ENCODE measurements at regions not wholly inside any gene's neighbourhood (a gene's known extent, or its start where the extent isn't known, plus 50 kb on each side); places are given as distances from the start of the nearest gene placed in this dataset.

DNA sequence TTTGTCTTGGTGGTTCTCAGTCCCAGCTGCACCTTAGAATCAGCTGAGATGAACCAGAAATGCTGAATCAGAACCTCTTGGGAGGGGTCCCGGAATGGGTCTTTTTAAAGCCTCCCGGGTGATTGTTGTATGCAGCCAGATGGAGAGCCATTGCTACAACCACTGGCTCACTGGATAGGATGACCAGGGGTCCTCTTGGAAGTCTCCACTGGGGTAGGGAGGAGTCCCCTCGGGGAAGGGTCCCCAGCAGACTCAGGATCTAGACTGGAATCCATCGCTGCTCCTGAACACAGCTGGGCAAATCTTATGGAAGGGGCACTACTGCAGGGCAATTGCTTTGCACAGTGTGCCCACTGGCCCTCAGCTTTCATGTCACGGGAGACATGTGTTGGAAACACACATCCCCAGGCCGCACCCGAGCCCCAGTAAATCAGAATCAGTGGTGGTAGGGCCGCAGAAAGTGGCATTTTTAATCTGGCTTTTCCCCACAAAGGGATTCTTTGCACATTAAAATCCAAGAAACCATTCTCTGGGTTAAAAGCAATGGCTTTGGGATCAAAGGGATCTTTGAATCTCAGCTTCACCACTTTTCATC lies 117.3 kb downstream of the IRX5 start:
- Mint-ChIP-seq H3K36me3 (ENCODE audit: low read depth) (no peaks in the 10 kb centered on the region), H3K4me1 (no peaks in the 10 kb centered on the region), H3K27me3 (ENCODE audit: insufficient read depth, low read depth, poor library complexity) (peaks cover 4% of the 10 kb centered on the region), H3K4me3 (no peak overlapping the region), H3K9me3 (no peaks in the 10 kb centered on the region; the same call in 2 of the 3 replicates), H3K27ac (no peak overlapping the region; the same call in 1 of the 2 replicates)
- Histone ChIP-seq H4K20me1 (replicated peaks; ENCODE audit: insufficient read depth) (no peaks in the 10 kb centered on the region), H3K36me3 (ENCODE audit: insufficient read depth) (no peaks in the 10 kb centered on the region), H3K4me1 (ENCODE audit: insufficient read depth) (no peaks in the 10 kb centered on the region), H3K79me2 (replicated peaks; ENCODE audit: insufficient read depth) (no peaks in the 10 kb centered on the region), H3F3A (replicated peaks; ENCODE audit: low read depth) (no peaks in the 10 kb centered on the region), H3K27ac (ENCODE audit: low read depth) (no peak overlapping the region), H3K27me3 (ENCODE audit: insufficient read depth) (no peaks in the 10 kb centered on the region), H3K9me2 (ENCODE audit: insufficient read depth) (no peaks in the 10 kb centered on the region), H3K4me2 (no peak overlapping the region), H2AFZ (no peak overlapping the region), H3K4me3 (no peak overlapping the region)
- no peak for TF ChIP-seq STAT1 (IDR thresholded peaks at IDR 0.05; ENCODE audit: unreplicated experiment)
- ATAC-seq (no peak), DNase-seq (ENCODE audit: low spot score) (no peak)

DNA sequence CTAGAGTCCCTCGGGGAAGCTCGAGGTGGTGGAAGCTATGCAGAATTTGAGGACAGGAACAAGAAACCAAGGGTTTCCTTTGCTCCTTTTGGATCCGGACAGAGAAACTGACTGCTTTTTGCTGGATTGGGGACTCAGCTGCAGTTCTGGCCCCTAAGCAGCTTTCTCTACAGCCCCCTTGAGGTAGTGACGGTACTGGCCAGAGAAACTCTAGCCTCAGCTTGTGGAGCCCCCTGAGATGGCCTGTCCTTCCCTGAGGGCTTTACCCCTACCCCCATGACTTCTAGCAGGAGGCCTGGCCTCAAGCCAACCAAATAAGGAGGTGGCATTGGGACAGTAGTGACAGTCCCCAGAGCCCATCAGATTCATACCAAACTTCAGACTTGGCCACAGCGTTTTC lies 118.1 kb downstream of the IRX5 start:
- peaks cover 4% of the 10 kb centered on the region for H3K27me3 Mint-ChIP-seq (ENCODE audit: insufficient read depth, low read depth, poor library complexity)
- no peak overlapping the region for H3K4me3 Mint-ChIP-seq
- Histone ChIP-seq H3K27ac (ENCODE audit: low read depth) (no peak overlapping the region), H3K9me2 (ENCODE audit: insufficient read depth) (no peaks in the 10 kb centered on the region), H3K36me3 (ENCODE audit: insufficient read depth) (no peaks in the 10 kb centered on the region), H3F3A (replicated peaks; ENCODE audit: low read depth) (no peaks in the 10 kb centered on the region), H4K20me1 (replicated peaks; ENCODE audit: insufficient read depth) (no peaks in the 10 kb centered on the region), H3K4me2 (no peak overlapping the region), H2AFZ (no peak overlapping the region), H3K4me1 (ENCODE audit: insufficient read depth) (no peaks in the 10 kb centered on the region), H3K79me2 (replicated peaks; ENCODE audit: insufficient read depth) (no peaks in the 10 kb centered on the region), H3K27me3 (ENCODE audit: insufficient read depth) (no peaks in the 10 kb centered on the region), H3K4me3 (no peak overlapping the region)
- no peaks in the 10 kb centered on the region for H3K36me3 Mint-ChIP-seq (ENCODE audit: low read depth)
- DNase-seq (ENCODE audit: low spot score): peak; percentile 30
- no peak for TF ChIP-seq CREB1 (CRISPR knock-in tag; IDR thresholded peaks at IDR 0.05; ENCODE audit: low read depth)
- TF ChIP-seq CTCF (conservative IDR thresholded peaks at IDR 0.05; ENCODE audit: low read depth in 2 of 2): 0 out of 4 replicates have a peak, but pooled peaks of 1 of the 2 experiments have one; percentile 13
- ATAC-seq: peak; percentile 66
- H3K27ac Mint-ChIP-seq: no peak overlapping the region
- H3K4me1 Mint-ChIP-seq: no peaks in the 10 kb centered on the region
- H3K9me3 Mint-ChIP-seq: no peaks in the 10 kb centered on the region; the same call in 2 of the 3 replicates

- Histone ChIP-seq H3K4me2 (no peak overlapping the region), H3K79me2 (replicated peaks; ENCODE audit: insufficient read depth) (no peaks in the 10 kb centered on the region), H3F3A (replicated peaks; ENCODE audit: low read depth) (peaks cover 8% of the 10 kb centered on the region), H3K9me2 (ENCODE audit: insufficient read depth) (no peaks in the 10 kb centered on the region), H4K20me1 (replicated peaks; ENCODE audit: insufficient read depth) (no peaks in the 10 kb centered on the region), H3K27ac (ENCODE audit: low read depth) (no peak overlapping the region), H3K27me3 (ENCODE audit: insufficient read depth) (peaks cover 11% of the 10 kb centered on the region), H3K36me3 (ENCODE audit: insufficient read depth) (no peaks in the 10 kb centered on the region), H2AFZ (no peak overlapping the region; the same call in 1 of the 2 replicates), H3K4me1 (ENCODE audit: insufficient read depth) (peaks cover 4% of the 10 kb centered on the region; the same call in 1 of the 2 replicates), H3K4me3 (no peak overlapping the region)
- Mint-ChIP-seq H3K4me1 (peaks cover 5% of the 10 kb centered on the region; the same call in 2 of the 3 replicates), H3K9me3 (peaks cover 8% of the 10 kb centered on the region), H3K36me3 (ENCODE audit: low read depth) (no peaks in the 10 kb centered on the region; the same call in 2 of the 3 replicates), H3K27ac (no peak overlapping the region), H3K4me3 (no peak overlapping the region), H3K27me3 (ENCODE audit: insufficient read depth, low read depth, poor library complexity) (peaks cover 18% of the 10 kb centered on the region)
- no peak for ATAC-seq
- TF ChIP-seq NANOG (IDR thresholded peaks at IDR 0.05; ENCODE audit: borderline replicate concordance): no peak
- TF ChIP-seq CREB1 (CRISPR knock-in tag; IDR thresholded peaks at IDR 0.05; ENCODE audit: low read depth): no peak
- TF ChIP-seq STAT1 (IDR thresholded peaks at IDR 0.05; ENCODE audit: unreplicated experiment): no peak
- no peak for TF ChIP-seq ZNF114 (CRISPR knock-in tag; IDR thresholded peaks at IDR 0.05)
- no peak for TF ChIP-seq EZH2 (IDR thresholded peaks at IDR 0.05; ENCODE audit: low read depth, unreplicated experiment)
- TF ChIP-seq ZNF331 (CRISPR knock-in tag; IDR thresholded peaks at IDR 0.05; ENCODE audit: low read depth): no peak
- no peak for TF ChIP-seq POLR2AphosphoS5 (IDR thresholded peaks at IDR 0.05; ENCODE audit: low read depth)
- TF ChIP-seq, protein P1, sequence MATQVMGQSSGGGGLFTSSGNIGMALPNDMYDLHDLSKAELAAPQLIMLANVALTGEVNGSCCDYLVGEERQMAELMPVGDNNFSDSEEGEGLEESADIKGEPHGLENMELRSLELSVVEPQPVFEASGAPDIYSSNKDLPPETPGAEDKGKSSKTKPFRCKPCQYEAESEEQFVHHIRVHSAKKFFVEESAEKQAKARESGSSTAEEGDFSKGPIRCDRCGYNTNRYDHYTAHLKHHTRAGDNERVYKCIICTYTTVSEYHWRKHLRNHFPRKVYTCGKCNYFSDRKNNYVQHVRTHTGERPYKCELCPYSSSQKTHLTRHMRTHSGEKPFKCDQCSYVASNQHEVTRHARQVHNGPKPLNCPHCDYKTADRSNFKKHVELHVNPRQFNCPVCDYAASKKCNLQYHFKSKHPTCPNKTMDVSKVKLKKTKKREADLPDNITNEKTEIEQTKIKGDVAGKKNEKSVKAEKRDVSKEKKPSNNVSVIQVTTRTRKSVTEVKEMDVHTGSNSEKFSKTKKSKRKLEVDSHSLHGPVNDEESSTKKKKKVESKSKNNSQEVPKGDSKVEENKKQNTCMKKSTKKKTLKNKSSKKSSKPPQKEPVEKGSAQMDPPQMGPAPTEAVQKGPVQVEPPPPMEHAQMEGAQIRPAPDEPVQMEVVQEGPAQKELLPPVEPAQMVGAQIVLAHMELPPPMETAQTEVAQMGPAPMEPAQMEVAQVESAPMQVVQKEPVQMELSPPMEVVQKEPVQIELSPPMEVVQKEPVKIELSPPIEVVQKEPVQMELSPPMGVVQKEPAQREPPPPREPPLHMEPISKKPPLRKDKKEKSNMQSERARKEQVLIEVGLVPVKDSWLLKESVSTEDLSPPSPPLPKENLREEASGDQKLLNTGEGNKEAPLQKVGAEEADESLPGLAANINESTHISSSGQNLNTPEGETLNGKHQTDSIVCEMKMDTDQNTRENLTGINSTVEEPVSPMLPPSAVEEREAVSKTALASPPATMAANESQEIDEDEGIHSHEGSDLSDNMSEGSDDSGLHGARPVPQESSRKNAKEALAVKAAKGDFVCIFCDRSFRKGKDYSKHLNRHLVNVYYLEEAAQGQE (IDR thresholded peaks at IDR 0.05; ENCODE audit: unreplicated experiment): no peak
- DNase-seq (ENCODE audit: low spot score): no peak
These were observed 121.1 kb downstream of the IRX5 start for GRCh38 chr16:55051571-55052347.
